GM04504 (cell line): ENCODE measurements at regions not wholly inside any gene's neighbourhood (a gene's known extent, or its start where the extent isn't known, plus 50 kb on each side); places are given as distances from the start of the nearest gene placed in this dataset.

Experiments
- DNase-seq: peaks from one replicate; pipeline ENCODE4 v3.0.0-alpha.2; 2012; ENCODE audit warnings: low read depth

DNA sequence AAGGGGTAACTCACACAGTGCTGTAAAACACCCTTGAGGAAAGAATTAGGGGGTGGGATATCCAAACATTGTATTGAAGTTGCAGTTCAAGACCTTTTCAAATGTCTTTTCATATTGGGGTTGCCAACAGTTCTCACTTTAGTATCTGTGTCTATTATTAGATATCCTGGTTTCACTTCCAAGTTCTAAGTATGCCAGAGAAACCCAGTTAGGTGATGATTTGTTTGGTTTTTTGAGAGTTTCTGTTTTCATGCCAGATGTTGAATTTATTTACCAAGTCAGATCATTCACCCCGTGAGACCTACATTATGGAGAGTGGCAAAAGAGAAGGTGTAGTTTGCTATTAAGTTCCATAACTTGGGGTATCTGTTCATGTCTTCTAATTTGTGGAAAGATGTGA, 64.5 kb downstream of the C9orf152 start:
- DNase-seq, result no peak

DNA sequence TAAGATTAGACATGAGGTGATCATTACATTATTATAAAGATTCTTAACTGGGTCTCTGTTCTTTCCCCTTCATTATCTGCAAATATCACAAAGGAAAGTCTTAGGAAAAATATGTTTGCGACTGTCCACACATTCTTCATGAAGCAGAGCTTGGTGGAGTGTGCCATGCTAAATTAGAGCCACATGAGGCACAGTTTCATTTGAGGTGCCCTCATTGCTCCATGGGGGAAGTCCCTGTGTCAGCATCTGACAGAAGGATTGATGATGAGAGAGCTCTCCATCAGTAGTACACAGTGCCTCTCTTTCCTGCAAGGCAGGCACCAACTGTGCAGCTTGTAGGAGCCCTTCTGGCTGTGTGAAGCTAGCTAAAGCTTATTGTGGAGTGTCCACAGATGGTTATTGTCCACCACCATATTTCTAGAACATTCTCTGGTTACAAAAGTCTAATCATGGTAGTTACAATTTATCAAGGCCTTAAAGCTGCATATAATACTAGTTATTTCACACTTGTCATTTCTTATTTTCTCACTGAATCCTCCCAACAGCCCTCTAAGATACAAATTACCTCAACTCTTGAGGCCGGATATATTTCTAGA, 63.9 kb downstream of the C9orf152 start:
- DNase-seq, result no peak

DNA sequence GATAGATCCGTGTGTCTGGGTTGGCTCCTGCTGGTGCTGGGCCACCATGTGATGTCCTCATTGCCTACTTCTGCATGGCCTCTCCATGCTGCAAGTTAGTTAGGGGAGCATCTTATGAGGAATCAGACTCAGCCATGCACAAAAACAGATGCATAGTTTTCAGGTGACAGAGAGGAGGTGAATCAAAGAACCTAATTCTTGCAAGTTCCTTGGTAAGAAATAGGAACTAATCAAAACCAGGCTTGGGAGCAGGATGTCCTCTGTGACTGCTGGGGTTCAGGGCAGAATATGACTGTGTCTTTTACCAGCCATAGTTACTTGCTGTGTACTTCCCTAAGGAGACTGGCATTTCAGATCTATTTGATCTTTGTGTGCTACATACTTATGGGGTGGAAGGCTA, 61.6 kb downstream of the C9orf152 start:
- no peak for DNase-seq

DNA sequence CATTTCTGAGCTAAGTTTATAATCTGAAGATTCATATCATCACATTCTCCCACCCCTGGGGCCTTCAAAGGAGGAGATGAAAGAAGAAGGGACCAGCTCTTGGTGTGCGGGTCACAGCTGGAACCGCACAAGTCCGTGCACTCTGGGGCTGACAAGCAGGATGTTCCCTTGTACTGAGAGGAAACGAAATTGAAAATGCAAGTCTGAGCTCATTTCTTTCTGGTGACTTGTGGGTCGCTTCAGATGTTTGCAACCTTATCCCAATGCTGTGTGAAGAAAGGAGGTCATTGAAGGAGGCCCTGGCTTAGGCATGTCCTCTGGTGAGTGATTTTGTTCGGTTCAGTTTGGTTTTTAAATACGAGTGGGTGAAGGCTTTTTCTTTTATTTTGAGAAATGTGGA, 59.6 kb downstream of the C9orf152 start:
- no peak for DNase-seq

DNA sequence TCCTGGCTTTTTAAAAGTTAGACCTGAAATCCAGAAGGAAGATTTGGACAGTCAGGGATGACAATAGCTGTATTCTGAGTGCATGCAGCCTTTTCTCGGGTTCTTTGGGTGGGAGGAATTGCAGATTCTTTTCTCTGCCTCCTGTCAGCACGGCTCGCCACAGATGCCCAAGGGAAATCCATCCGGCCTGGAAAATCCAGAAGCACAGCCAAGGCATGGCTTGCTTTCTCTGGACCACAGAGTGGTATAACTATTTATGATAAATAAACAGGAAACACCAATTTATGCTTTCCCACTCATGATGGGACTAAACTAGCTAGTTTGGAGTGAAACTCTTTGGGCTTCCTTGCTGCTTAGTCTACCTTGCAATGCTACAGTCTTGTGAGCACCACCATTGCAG, 59.1 kb downstream of the C9orf152 start:
- no peak for DNase-seq
